NB4 (cell line): ENCODE measurements at regions not wholly inside any gene's neighbourhood (a gene's known extent, or its start where the extent isn't known, plus 50 kb on each side); places are given as distances from the start of the nearest gene placed in this dataset.

ENCODE experiments used
- DNase-seq: peaks from one replicate; pipeline ENCODE4 v3.0.0; 2010; ENCODE audit warnings: low read depth
- H3K4me3 ChIP-seq: one replicate; pipeline ENCODE4 v1.5.1; 2011; ENCODE audit warnings: mild to moderate bottlenecking, low read depth, low read length, moderate library complexity
- MYC ChIP-seq: IDR thresholded peaks from 2 replicates; pipeline ENCODE4 v1.6.1; 2011; ENCODE audit warnings: low read depth, low read length
- POLR2A ChIP-seq: IDR thresholded peaks from 2 replicates; pipeline ENCODE4 v1.6.1; 2011; ENCODE audit warnings: mild to moderate bottlenecking; ENCODE audit not compliant: insufficient read length; ENCODE audit errors: extremely low read depth
- TF ChIP-seq, protein P1 (sequence below): IDR thresholded peaks from 2 replicates; pipeline ENCODE4 v1.6.1; 2011; ENCODE audit warnings: low read depth, low read length
- TF ChIP-seq, protein P2 (sequence below): IDR thresholded peaks from one replicate; pipeline ENCODE4 v1.5.1; 2012; ENCODE audit warnings: low read depth, low read length

DNA sequence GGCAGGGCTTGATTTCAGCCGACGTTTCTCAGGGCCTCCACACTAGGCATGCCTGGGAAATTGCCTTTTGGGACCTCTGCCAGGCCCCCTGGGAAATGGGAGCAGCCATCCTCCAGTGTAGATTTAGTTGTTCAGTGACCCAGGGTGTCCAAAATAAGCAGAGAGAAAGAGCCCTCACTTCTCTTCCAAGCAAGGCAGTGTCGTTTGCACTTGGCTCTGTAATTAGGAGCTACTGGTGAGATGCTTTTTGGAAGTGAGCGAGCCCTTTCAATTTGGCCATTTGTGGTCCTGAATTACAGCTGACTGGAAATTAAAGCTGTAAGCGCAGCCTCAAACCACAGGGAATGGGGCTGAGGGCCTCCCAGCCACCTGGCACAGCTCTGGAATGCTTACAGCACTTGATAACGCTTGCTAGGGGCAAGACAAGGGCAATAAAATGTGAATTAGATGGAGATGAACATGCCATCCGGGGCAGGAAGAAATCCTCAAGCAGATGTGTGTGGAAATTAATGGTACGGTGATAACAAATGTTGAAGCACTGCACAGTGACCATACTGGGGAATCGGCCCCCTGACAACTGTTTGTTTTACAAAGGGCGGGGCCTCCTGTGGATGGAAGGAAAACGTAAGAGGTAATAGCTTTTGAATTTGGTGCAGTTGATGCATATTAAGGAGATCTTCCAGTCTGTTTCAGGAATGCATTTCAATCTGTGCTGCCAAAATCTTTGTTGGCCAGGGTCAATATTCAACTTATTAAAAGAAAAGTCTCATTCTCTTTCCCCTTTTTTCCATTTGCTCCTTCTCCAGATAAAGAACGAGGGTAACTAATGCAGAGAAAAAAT, 173.1 kb downstream of the UXS1 start:
- DNase-seq = no peak
- TF ChIP-seq, protein P1, sequence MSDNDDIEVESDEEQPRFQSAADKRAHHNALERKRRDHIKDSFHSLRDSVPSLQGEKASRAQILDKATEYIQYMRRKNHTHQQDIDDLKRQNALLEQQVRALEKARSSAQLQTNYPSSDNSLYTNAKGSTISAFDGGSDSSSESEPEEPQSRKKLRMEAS = no peak
- TF ChIP-seq, protein P2, sequence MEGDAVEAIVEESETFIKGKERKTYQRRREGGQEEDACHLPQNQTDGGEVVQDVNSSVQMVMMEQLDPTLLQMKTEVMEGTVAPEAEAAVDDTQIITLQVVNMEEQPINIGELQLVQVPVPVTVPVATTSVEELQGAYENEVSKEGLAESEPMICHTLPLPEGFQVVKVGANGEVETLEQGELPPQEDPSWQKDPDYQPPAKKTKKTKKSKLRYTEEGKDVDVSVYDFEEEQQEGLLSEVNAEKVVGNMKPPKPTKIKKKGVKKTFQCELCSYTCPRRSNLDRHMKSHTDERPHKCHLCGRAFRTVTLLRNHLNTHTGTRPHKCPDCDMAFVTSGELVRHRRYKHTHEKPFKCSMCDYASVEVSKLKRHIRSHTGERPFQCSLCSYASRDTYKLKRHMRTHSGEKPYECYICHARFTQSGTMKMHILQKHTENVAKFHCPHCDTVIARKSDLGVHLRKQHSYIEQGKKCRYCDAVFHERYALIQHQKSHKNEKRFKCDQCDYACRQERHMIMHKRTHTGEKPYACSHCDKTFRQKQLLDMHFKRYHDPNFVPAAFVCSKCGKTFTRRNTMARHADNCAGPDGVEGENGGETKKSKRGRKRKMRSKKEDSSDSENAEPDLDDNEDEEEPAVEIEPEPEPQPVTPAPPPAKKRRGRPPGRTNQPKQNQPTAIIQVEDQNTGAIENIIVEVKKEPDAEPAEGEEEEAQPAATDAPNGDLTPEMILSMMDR = no peak
- no peak for TF ChIP-seq MYC
- no peak for TF ChIP-seq POLR2A
- no peak overlapping the region for H3K4me3 ChIP-seq

DNA sequence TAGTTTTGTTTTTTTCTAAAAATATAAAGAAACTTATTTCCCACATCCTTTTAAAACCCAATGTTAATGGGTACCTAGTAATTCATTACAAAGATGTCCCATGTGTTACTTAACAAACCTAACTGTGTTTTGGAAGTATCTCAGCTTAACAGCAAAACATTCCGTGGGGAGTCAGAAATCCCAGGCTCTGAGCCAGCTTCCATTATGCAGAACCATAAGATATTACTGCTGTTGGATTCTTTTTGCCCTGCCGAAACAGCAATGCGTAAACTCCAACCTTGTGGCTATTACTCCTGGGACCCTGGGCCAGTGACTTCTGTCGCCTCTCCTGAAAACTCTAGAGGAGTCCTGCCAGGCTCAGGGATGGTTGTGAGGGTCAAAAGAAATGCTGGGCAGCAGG, 174.1 kb downstream of the UXS1 start:
- DNase-seq = no peak
- TF ChIP-seq POLR2A = no peak
- TF ChIP-seq MYC = no peak
- TF ChIP-seq, protein P2 = no peak
- TF ChIP-seq, protein P1 = no peak

DNA sequence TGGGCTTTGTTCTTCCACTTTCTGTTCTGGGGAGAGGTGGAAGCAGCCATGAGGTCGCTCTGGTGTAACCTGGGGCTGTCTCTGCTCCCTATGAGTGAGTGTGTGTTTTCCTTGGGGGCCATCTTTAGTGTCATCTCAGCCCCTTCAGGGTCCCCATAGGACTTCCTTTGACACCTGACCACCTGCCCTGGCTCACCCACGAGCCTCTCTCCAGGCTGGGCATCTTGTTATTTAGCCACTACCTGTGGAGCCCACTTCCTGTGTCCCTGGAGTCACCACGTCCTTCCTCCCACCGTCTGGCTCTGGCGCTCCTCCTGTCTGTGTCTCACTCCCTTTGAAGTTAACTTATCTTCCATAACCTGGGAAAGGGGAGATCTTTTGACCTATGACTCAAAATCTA, 176.0 kb downstream of the UXS1 start:
- TF ChIP-seq, protein P2 = no peak
- TF ChIP-seq MYC = no peak
- TF ChIP-seq POLR2A = no peak
- TF ChIP-seq, protein P1 = no peak
- no peak for DNase-seq
- no peak overlapping the region for H3K4me3 ChIP-seq

More for the DNA sequence above, 174.1 kb downstream of the UXS1 start:
- no peak overlapping the region for H3K4me3 ChIP-seq

DNA sequence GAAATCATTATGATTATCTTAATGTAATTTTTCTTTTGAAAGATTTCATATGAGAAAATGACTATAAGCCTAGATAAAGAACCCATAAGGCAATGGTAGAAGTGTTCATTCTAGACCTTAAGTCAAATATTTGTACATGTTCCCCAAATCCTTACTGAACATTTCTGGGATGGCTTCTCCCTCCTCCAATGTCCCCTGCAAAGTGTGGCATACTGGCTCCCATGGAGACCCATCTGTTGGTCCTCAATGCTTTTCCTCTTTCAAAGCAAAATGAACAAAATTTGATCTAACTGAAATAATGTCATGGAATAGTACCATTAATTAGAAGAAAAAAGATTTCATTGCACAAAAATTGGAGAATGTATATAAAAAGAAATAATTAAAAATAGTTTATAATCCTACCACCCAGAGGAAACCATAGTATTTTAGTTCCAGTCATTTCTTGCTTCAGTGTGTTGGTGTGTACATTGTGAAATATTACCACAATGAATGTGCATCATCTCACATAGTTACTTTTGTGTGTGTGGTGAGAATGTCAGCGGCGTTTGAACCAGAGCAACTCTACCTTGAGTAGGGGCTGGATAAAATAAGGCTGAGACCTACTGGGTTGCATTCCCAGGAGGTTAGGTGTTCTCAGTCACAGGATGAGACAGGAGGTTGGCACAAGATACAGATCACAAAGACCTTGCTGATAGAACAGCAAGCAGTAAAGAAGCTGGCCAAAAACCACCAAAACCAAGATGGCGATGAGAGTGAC, 181.3 kb downstream of the UXS1 start:
- TF ChIP-seq, protein P1 = no peak
- TF ChIP-seq POLR2A (no peak), MYC (no peak)
- TF ChIP-seq, protein P2 = no peak
- H3K4me3 ChIP-seq = no peak overlapping the region
- no peak for DNase-seq

DNA sequence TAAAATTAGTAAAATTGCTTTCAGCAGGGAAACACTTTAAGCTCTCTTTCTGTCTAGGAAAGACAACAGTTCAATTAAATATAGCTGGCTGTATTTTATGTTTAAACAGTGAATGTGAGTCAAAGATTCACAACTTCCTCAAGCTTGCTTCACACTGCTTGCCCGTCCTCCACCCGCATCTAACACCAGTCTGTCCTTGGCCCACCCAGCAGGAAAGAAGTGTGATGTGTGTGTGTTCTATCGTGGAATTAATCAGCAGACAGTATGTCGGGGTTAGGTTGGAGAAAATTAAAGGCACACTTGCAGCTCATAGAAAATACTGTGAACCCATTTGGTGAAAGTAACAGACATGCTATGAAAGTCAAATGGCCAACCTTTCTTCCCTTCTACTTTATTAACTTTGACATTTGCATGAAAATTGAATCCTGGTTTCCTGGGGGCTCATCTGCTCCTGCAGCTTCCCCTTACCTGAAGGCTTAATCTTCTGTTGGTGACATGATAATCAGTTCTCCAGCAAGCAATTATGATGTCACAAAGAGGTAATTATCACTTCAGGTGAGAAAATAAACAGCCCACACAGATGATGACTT, 182.0 kb downstream of the UXS1 start:
- no peak overlapping the region for H3K4me3 ChIP-seq
- TF ChIP-seq, protein P2 = no peak
- TF ChIP-seq MYC (no peak), POLR2A (no peak)
- TF ChIP-seq, protein P1 = no peak
- DNase-seq = no peak
